CD4-positive, CD25-positive, alpha-beta regulatory T cell (primary cell): ENCODE measurements at regions not wholly inside any gene's neighbourhood (a gene's known extent, or its start where the extent isn't known, plus 50 kb on each side); places are given as distances from the start of the nearest gene placed in this dataset.

ENCODE experiments used
- ATAC-seq, 2 donors: fragments of 150-1000 bp; cut with Tn5 transposase; one replicate each; pipeline ENCODE4 v1.10.0; 2021; ENCODE audit warnings: low read depth in 2 of 2, moderate number of reproducible peaks in 2 of 2, moderate library complexity in 1 of 2
- DNase-seq, 3 donors: peaks; one replicate each; pipeline versions ENCODE4 v3.0.0 to v3.0.0-alpha.2; 2012 to 2022; ENCODE audit warnings: mixed read lengths in 1 of 3
- H3K27ac ChIP-seq: one replicate; pipeline ENCODE4 v1.7.0; 2013; ENCODE audit warnings: mild to moderate bottlenecking, low read length; ENCODE audit not compliant: insufficient read depth, poor library complexity, severe bottlenecking
- H3K27me3 ChIP-seq: one replicate; pipeline ENCODE4 v1.7.0; 2013; ENCODE audit warnings: low read length; ENCODE audit not compliant: control insufficient read depth, insufficient read depth
- H3K36me3 ChIP-seq: one replicate; pipeline ENCODE4 v1.7.0; 2013; ENCODE audit warnings: mild to moderate bottlenecking, low read length, moderate library complexity; ENCODE audit not compliant: control insufficient read depth, insufficient read depth
- H3K4me1 ChIP-seq: 2 replicates; pipeline ENCODE4 v1.7.0; 2013; ENCODE audit warnings: mild to moderate bottlenecking, low read length; ENCODE audit not compliant: insufficient read depth, control insufficient read depth, poor library complexity, severe bottlenecking
- H3K4me3 ChIP-seq: one replicate; pipeline ENCODE4 v1.7.0; 2013; ENCODE audit warnings: low read depth, mild to moderate bottlenecking, low read length, moderate library complexity
- H3K9me3 ChIP-seq, 2 experiments: 1 replicate in 1 of 2; 2 replicates in 1 of 2; pipeline ENCODE4 v1.7.0; 2013; ENCODE audit warnings: low read length in 2 of 2, mild to moderate bottlenecking in 1 of 2, moderate library complexity in 1 of 2; ENCODE audit not compliant: control insufficient read depth in 2 of 2
- H3K27ac Mint-ChIP-seq, 3 donors: one replicate each; pipeline ENCODE4 v1.8.0; 2020 to 2022; ENCODE audit warnings: mild to moderate bottlenecking in 3 of 3, mixed read lengths in 3 of 3, moderate library complexity in 2 of 3
- H3K27me3 Mint-ChIP-seq: one replicate; pipeline ENCODE4 v1.8.0; 2022; ENCODE audit warnings: mild to moderate bottlenecking, mixed read lengths
- H3K36me3 Mint-ChIP-seq: one replicate; pipeline ENCODE4 v1.8.0; 2020; ENCODE audit warnings: mixed read lengths
- H3K4me1 Mint-ChIP-seq, 4 donors: one replicate each; pipeline ENCODE4 v1.8.0; 2020 to 2022; ENCODE audit warnings: mixed read lengths in 4 of 4, mild to moderate bottlenecking in 1 of 4
- H3K4me3 Mint-ChIP-seq, 4 donors: one replicate each; pipeline ENCODE4 v1.8.0; 2020 to 2022; ENCODE audit warnings: mild to moderate bottlenecking in 4 of 4, mixed read lengths in 4 of 4, moderate library complexity in 3 of 4
- H3K9me3 Mint-ChIP-seq, 7 donors: one replicate each; pipeline ENCODE4 v1.8.0; 2020 to 2022; ENCODE audit warnings: mixed read lengths in 7 of 7, mild to moderate bottlenecking in 3 of 7, moderate library complexity in 2 of 7

DNA sequence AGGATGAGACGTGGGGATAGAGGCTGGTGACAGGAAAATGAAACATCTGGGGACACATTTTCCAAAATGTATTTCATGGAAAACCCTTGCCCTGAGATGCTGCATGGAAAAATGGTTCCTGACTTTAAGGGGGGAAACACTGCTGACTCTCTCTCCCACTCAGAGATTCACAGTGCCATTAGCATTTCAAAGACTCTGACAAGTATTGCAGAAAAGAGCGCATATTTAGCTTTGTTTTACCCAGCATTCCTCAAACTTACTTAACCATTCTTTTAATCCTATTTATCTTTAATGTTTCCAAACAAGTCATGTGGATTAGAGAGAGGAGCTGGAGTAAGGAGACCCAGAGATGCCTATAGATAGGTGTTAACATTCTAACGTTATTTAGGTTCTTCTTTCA lies 141.8 kb upstream of the DYRK2 start:
- Mint-ChIP-seq H3K27me3 (no peaks in the 10 kb centered on the region), H3K27ac (no peak overlapping the region), H3K9me3 (peaks cover 0 to 1% (median 0%) of the 10 kb centered on the region in 7 donors), H3K4me1 (peaks cover 8 to 38% (median 16%) of the 10 kb centered on the region in 4 donors), H3K4me3 (no peak overlapping the region), H3K36me3 (peaks cover 5% of the 10 kb centered on the region)
- no peak for DNase-seq
- peaks cover 3% of the 10 kb centered on the region for H3K27me3 ChIP-seq
- H3K4me3 ChIP-seq, result no peak overlapping the region
- H3K36me3 ChIP-seq, result no peaks in the 10 kb centered on the region
- no peak for ATAC-seq
- H3K27ac ChIP-seq, result no peak overlapping the region
- no peaks in the 10 kb centered on the region for H3K4me1 ChIP-seq
- H3K9me3 ChIP-seq, result no peaks in the 10 kb centered on the region

DNA sequence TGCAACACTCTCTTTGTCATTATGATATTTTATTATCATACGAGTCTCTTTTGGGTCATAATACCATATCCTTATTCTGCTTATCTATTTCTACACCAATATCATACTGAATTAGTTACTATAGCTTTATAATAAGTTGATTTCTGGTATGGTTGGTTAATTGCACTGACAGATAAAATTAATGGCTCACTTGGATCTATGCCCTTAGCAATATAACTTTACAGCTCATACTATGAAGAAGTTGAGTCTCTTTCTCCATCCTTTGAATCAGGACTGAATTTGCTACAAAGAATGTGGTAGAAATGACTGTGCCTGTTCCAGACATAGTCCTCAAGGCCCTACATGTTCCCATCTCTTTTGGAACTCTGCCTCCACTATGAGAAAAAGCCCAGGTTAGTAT lies 139.7 kb upstream of the DYRK2 start:
- Histone ChIP-seq H3K36me3 (no peaks in the 10 kb centered on the region), H3K27ac (no peak overlapping the region), H3K4me3 (no peak overlapping the region), H3K27me3 (peaks cover 3% of the 10 kb centered on the region), H3K9me3 (no peaks in the 10 kb centered on the region), H3K4me1 (no peaks in the 10 kb centered on the region)
- H3K36me3 Mint-ChIP-seq, result peaks cover 5% of the 10 kb centered on the region
- H3K4me3 Mint-ChIP-seq, result no peak overlapping the region
- H3K9me3 Mint-ChIP-seq, result no peaks in the 10 kb centered on the region
- H3K4me1 Mint-ChIP-seq, result peaks cover 3 to 42% (median 19%) of the 10 kb centered on the region in 4 donors
- no peak for DNase-seq
- H3K27me3 Mint-ChIP-seq, result no peaks in the 10 kb centered on the region
- H3K27ac Mint-ChIP-seq, result no peak overlapping the region
- ATAC-seq, result no peak

- no peak overlapping the region for H3K27ac Mint-ChIP-seq
- no peak for ATAC-seq
- H3K9me3 ChIP-seq, result no peaks in the 10 kb centered on the region
- H3K9me3 Mint-ChIP-seq, result peaks cover 0 to under 1% (median 0%) of the 10 kb centered on the region in 7 donors
- peaks cover 3% of the 10 kb centered on the region for H3K27me3 ChIP-seq
- no peak overlapping the region for H3K4me3 Mint-ChIP-seq
- no peak overlapping the region for H3K27ac ChIP-seq
- H3K4me1 Mint-ChIP-seq, result peaks cover 6 to 49% (median 24%) of the 10 kb centered on the region in 4 donors
- no peaks in the 10 kb centered on the region for H3K36me3 ChIP-seq
- no peak for DNase-seq
- H3K36me3 Mint-ChIP-seq, result peaks cover 5% of the 10 kb centered on the region
- H3K4me3 ChIP-seq, result no peak overlapping the region
- H3K4me1 ChIP-seq, result peaks cover 9% of the 10 kb centered on the region
- no peaks in the 10 kb centered on the region for H3K27me3 Mint-ChIP-seq
Observed at GRCh38 chr12:67509666-67510386, 138.7 kb upstream of the DYRK2 start.

DNA sequence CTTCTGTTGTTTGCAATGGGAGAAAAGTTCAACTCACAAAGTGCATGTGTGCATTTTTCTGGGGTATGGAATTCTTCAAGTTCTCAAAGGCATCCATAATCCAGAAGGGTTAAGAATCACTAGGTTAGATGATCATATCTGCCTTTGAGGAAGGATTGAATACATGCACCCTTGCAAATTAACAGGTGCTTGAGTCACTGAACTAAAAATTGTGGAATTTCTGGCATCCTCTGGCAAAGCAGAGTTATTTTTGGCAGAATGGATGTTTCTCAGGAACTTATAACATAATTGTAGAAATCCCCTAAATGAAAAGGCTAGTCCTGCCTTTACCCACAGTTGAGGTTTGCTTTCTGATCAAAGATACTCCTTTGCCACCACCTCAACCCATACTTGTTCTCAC lies 136.5 kb upstream of the DYRK2 start:
- no peak overlapping the region for H3K27ac ChIP-seq
- H3K36me3 Mint-ChIP-seq, result peaks cover 5% of the 10 kb centered on the region
- H3K36me3 ChIP-seq, result no peaks in the 10 kb centered on the region
- peaks cover 0 to 3% (median 0%) of the 10 kb centered on the region in 7 donors for H3K9me3 Mint-ChIP-seq
- no peaks in the 10 kb centered on the region for H3K9me3 ChIP-seq
- DNase-seq (no peak), ATAC-seq (no peak)
- peak overlapping the region in 1 of 3 donors; percentile 2 for H3K27ac Mint-ChIP-seq
- H3K4me3 ChIP-seq, result no peak overlapping the region
- peaks cover 3% of the 10 kb centered on the region for H3K27me3 ChIP-seq
- no peak overlapping the region for H3K4me3 Mint-ChIP-seq
- H3K4me1 ChIP-seq, result peaks cover 31% of the 10 kb centered on the region
- no peaks in the 10 kb centered on the region for H3K27me3 Mint-ChIP-seq
- peaks cover 16 to 70% (median 45%) of the 10 kb centered on the region in 4 donors for H3K4me1 Mint-ChIP-seq

DNA sequence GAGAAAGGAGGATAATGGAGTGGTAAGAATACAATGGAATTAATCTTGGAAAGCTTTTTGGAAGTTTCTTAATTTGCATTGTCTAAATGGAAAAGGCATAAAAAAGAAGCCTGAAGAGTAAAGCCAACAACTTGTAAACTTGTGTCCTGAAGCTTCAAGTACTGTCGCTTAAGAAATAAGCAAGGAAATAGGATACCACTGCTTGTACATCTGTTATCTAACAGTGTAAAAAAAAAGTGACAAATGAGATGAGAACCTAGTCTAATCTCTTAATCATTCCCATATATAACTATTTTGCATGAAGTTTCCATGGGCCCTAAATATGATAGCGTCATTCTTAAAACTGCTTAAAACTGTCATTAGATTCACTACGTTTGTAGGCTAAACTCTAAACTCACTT lies 134.0 kb upstream of the DYRK2 start:
- Mint-ChIP-seq H3K4me3 (peak overlapping the region in 2 of 4 donors; percentile 75 to 80), H3K4me1 (peaks cover 16 to 82% (median 52%) of the 10 kb centered on the region in 4 donors), H3K27me3 (no peaks in the 10 kb centered on the region), H3K27ac (peak overlapping the region; percentile 80 to 99 (median 89)), H3K36me3 (peaks cover 5% of the 10 kb centered on the region), H3K9me3 (peaks cover 0 to 3% (median 0%) of the 10 kb centered on the region in 7 donors)
- H3K36me3 ChIP-seq, result no peaks in the 10 kb centered on the region
- DNase-seq (no peak), ATAC-seq (no peak)
- H3K4me3 ChIP-seq, result peak overlapping the region; percentile 1
- peaks cover 3% of the 10 kb centered on the region for H3K27me3 ChIP-seq
- H3K4me1 ChIP-seq, result peaks cover 31% of the 10 kb centered on the region
- H3K9me3 ChIP-seq, result no peaks in the 10 kb centered on the region
- H3K27ac ChIP-seq, result peak overlapping the region; percentile 64

GRCh38 chr12:67515679-67516340 lies 132.7 kb upstream of the DYRK2 start:
- H3K36me3 ChIP-seq, result no peaks in the 10 kb centered on the region
- peak overlapping the region; percentile 65 for H3K4me3 ChIP-seq
- DNase-seq, result peak in 2 of 3 donors; percentile 77 to 89
- peak overlapping the region; percentile 80 to 99 (median 89) for H3K27ac Mint-ChIP-seq
- peaks cover 0 to 3% (median 0%) of the 10 kb centered on the region in 7 donors for H3K9me3 Mint-ChIP-seq
- no peaks in the 10 kb centered on the region for H3K36me3 Mint-ChIP-seq
- peaks cover 31% of the 10 kb centered on the region for H3K4me1 ChIP-seq
- H3K4me3 Mint-ChIP-seq, result peak overlapping the region; percentile 2 to 80 (median 71)
- no peaks in the 10 kb centered on the region for H3K27me3 Mint-ChIP-seq
- peaks cover 16 to 77% (median 48%) of the 10 kb centered on the region in 4 donors for H3K4me1 Mint-ChIP-seq
- H3K9me3 ChIP-seq, result no peaks in the 10 kb centered on the region
- peak; percentile 90 to 95 for ATAC-seq
- peaks cover under 1% of the 10 kb centered on the region for H3K27me3 ChIP-seq
- H3K27ac ChIP-seq, result peak overlapping the region; percentile 64

DNA sequence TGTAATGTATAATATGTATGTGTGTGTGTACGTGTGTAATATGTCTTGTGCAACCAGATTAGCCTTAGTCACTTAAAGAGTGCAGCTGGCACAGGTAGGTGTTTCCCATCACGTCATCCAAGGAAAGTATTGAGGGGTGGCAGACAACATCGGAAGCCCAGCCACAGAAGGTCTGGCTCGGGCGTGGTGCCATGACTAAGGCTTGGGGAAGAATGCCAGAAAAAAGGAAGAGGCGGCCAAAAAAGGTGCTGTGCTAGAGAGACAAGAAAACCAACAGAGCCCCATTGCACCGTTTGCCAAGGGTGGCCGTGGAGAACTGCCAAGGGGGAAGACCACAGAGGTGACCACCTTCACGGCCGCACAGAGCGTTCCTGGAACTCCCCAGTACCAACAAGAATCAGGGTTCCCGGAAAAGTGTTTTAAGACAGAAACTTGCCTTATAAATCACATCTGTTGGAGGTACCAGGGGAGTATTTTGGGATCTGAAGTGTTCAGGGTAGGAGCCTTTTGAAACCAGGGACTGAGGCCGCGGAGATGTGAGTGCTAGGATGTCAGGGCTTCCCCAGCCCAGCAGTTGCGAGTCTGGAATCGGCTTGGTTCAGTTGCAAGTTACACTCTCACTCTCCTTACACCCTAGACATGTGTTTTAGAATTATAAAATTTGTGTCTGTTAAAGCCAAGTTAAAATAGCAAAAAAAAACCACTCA lies 131.2 kb upstream of the DYRK2 start:
- Histone ChIP-seq H3K9me3 (no peaks in the 10 kb centered on the region), H3K27me3 (no peaks in the 10 kb centered on the region), H3K36me3 (no peaks in the 10 kb centered on the region), H3K27ac (no peak overlapping the region), H3K4me3 (no peak overlapping the region), H3K4me1 (peaks cover 31% of the 10 kb centered on the region)
- Mint-ChIP-seq H3K36me3 (no peaks in the 10 kb centered on the region), H3K4me1 (peaks cover 16 to 65% (median 45%) of the 10 kb centered on the region in 4 donors), H3K27ac (peak overlapping the region; percentile 80 to 89 (median 82)), H3K27me3 (no peaks in the 10 kb centered on the region), H3K4me3 (peak overlapping the region in 1 of 4 donors; percentile 15), H3K9me3 (peaks cover 0 to 3% (median 0%) of the 10 kb centered on the region in 7 donors)
- DNase-seq, result no peak
- ATAC-seq, result no peak
